AG04449 (cell line): ENCODE measurements at regions not wholly inside any gene's neighbourhood (a gene's known extent, or its start where the extent isn't known, plus 50 kb on each side); places are given as distances from the start of the nearest gene placed in this dataset.

ENCODE experiments used
- CTCF ChIA-PET: fragments of 350-600 bp; formaldehyde crosslinking; extraction: SDS; loops from one replicate; lab custom pipeline; 2021; ENCODE audit warnings: antibody characterized with exemption; lab: Yijun Ruan, JAX
- POLR2A ChIA-PET: fragments of 400-600, 350-600 bp; formaldehyde crosslinking; extraction: SDS; loops from one replicate; lab custom pipeline; 2020; ENCODE audit warnings: antibody characterized with exemption, inconsistent platforms; lab: Yijun Ruan, JAX
- DNase-seq: peaks from one replicate; pipeline ENCODE4 v3.0.0-alpha.2; 2010; ENCODE audit warnings: low read depth, low spot score
- H3K4me3 ChIP-seq: 2 replicates; pipeline ENCODE4 v1.5.1; 2011; ENCODE audit warnings: low read depth, mild to moderate bottlenecking, control low read depth, low read length
- CTCF ChIP-seq: IDR thresholded peaks from one replicate; pipeline ENCODE4 v1.5.1; 2011; ENCODE audit warnings: mild to moderate bottlenecking, moderate library complexity, low read length, control low read depth, inconsistent platforms; ENCODE audit not compliant: insufficient read depth; ENCODE audit errors: missing control alignments

- H3K4me3 ChIP-seq: no peak overlapping the region
- no peak for TF ChIP-seq CTCF
- POLR2A ChIA-PET: no interaction called here
- CTCF ChIA-PET: no interaction called here
- DNase-seq: no peak
Measured at GRCh38 chr2:20877960-20878359, 55.1 kb upstream of the LDAH start.
